Kidney (tissue), 13 donors: ENCODE measurements at regions not wholly inside any gene's neighbourhood (a gene's known extent, or its start where the extent isn't known, plus 50 kb on each side); places are given as distances from the start of the nearest gene placed in this dataset.

Source experiments
- DNase-seq, 5 donors: peaks; one replicate each; pipeline ENCODE4 v3.0.0-alpha.2; 2013 to 2020
- FAIRE-seq: peaks from 2 replicates; lab custom pipeline; 2012; peaks lifted over from hg19 to GRCh38; lab: Jason Lieb, UNC
- H3K27ac ChIP-seq, 2 donors: one replicate each; pipeline ENCODE4 v1.7.0; 2013; ENCODE audit warnings: low read depth in 2 of 2, low read length in 2 of 2, inconsistent platforms in 1 of 2
- H3K27me3 ChIP-seq: one replicate; pipeline ENCODE4 v1.7.1; 2013; ENCODE audit warnings: low read length, inconsistent platforms; ENCODE audit not compliant: control insufficient read depth, insufficient read depth
- H3K36me3 ChIP-seq, 3 donors: one replicate each; pipeline versions ENCODE4 v1.7.0 to v1.7.1; 2013; ENCODE audit warnings: low read length in 3 of 3, control low read depth in 1 of 3, inconsistent platforms in 1 of 3; ENCODE audit not compliant: insufficient read depth in 3 of 3, control insufficient read depth in 2 of 3
- H3K4me1 ChIP-seq, 3 donors: one replicate each; pipeline versions ENCODE4 v1.7.0 to v1.7.1; 2013; ENCODE audit warnings: low read length in 3 of 3, inconsistent platforms in 1 of 3, low read depth in 1 of 3; ENCODE audit not compliant: control insufficient read depth in 2 of 3, insufficient read depth in 2 of 3
- H3K4me3 ChIP-seq, 3 donors: one replicate each; pipeline versions ENCODE4 v1.7.0 to v1.8.1; 2013; ENCODE audit warnings: low read length in 3 of 3, control low read depth in 1 of 3, inconsistent platforms in 1 of 3
- H3K9ac ChIP-seq, 3 donors: one replicate each; pipeline versions ENCODE4 v1.7.0 to v1.7.1; 2013; ENCODE audit warnings: low read length in 3 of 3, control low read depth in 1 of 3, inconsistent platforms in 1 of 3
- H3K9me3 ChIP-seq, 3 donors: one replicate each; pipeline versions ENCODE4 v1.7.0 to v1.7.1; 2013; ENCODE audit warnings: low read length in 3 of 3, control low read depth in 1 of 3, inconsistent platforms in 1 of 3; ENCODE audit not compliant: control insufficient read depth in 2 of 3, insufficient read depth in 1 of 3
- CTCF ChIP-seq: IDR thresholded peaks from 3 replicates; pipeline ENCODE4 v1.5.1; 2012; ENCODE audit warnings: mild to moderate bottlenecking, moderate library complexity, borderline replicate concordance; ENCODE audit not compliant: insufficient read depth; ENCODE audit errors: extremely low read depth
- intact Hi-C: fragments of 100-400 bp; cut with DNase I; formaldehyde crosslinking; loops from one replicate; pipeline ENCODE4 v1.11.1; 2022
- donor health status: control.
- donor health status: control.
- donor health status: control.
- donor health status: control.
- donor health status: control.
- donor health status: DM: yes; HTN: yes; CAD: no.
- donor health status: Normal renal cell carcinoma (clear cell type).

- H3K27me3 ChIP-seq, result no peaks in the 10 kb centered on the region
- H3K9me3 ChIP-seq, result no peaks in the 10 kb centered on the region
- no peak overlapping the region for H3K9ac ChIP-seq
- intact Hi-C loops, result no loop called here
- H3K27ac ChIP-seq, result no peak overlapping the region
- H3K4me3 ChIP-seq, result no peak overlapping the region
- H3K36me3 ChIP-seq, result no peaks in the 10 kb centered on the region
- FAIRE-seq, result no peak
- TF ChIP-seq CTCF, result no peak
- H3K4me1 ChIP-seq, result no peaks in the 10 kb centered on the region
- no peak for DNase-seq
Measured at GRCh38 chr20:52652271-52652670, 319.9 kb upstream of the TSHZ2 start.

- FAIRE-seq (no peak), DNase-seq (no peak)
- H3K27me3 ChIP-seq, result no peaks in the 10 kb centered on the region
- H3K36me3 ChIP-seq, result no peaks in the 10 kb centered on the region
- TF ChIP-seq CTCF, result no peak
- H3K4me3 ChIP-seq, result no peak overlapping the region
- no peaks in the 10 kb centered on the region for H3K9me3 ChIP-seq
- H3K4me1 ChIP-seq, result no peaks in the 10 kb centered on the region
- no peak overlapping the region for H3K27ac ChIP-seq
- intact Hi-C loops, result no loop called here
- no peak overlapping the region for H3K9ac ChIP-seq
Measured at GRCh38 chr20:52649727-52650126, 322.4 kb upstream of the TSHZ2 start.

- Histone ChIP-seq H3K27ac (no peak overlapping the region), H3K4me3 (no peak overlapping the region), H3K27me3 (no peaks in the 10 kb centered on the region), H3K36me3 (no peaks in the 10 kb centered on the region), H3K9me3 (no peaks in the 10 kb centered on the region), H3K9ac (no peak overlapping the region), H3K4me1 (no peaks in the 10 kb centered on the region)
- intact Hi-C loops, result no loop called here
- FAIRE-seq (no peak), DNase-seq (no peak)
- TF ChIP-seq CTCF, result no peak
Measured at GRCh38 chr20:52645822-52646221, 326.3 kb upstream of the TSHZ2 start.

GRCh38 chr20:52643034-52643433, 329.1 kb upstream of the TSHZ2 start:
- Histone ChIP-seq H3K9me3 (no peaks in the 10 kb centered on the region), H3K4me1 (no peaks in the 10 kb centered on the region), H3K4me3 (no peak overlapping the region), H3K9ac (no peak overlapping the region), H3K27me3 (no peaks in the 10 kb centered on the region), H3K27ac (no peak overlapping the region), H3K36me3 (no peaks in the 10 kb centered on the region)
- FAIRE-seq (no peak), DNase-seq (no peak)
- intact Hi-C loops, result no loop called here
- no peak for TF ChIP-seq CTCF
